Esophagus (tissue), 2 donors: ENCODE measurements at regions not wholly inside any gene's neighbourhood (a gene's known extent, or its start where the extent isn't known, plus 50 kb on each side); places are given as distances from the start of the nearest gene placed in this dataset.

Experiments used
- H3K27ac ChIP-seq, 2 donors: one replicate each; pipeline ENCODE4 v1.5.1; 2013; ENCODE audit warnings: low read depth in 2 of 2, mild to moderate bottlenecking in 2 of 2, inconsistent platforms in 1 of 2, low read length in 1 of 2, moderate library complexity in 1 of 2
- H3K27me3 ChIP-seq, 2 donors: one replicate each; pipeline ENCODE4 v1.6.1; 2013; ENCODE audit warnings: low read length in 2 of 2, control low read depth in 1 of 2, mild to moderate bottlenecking in 1 of 2; ENCODE audit not compliant: insufficient read depth in 2 of 2, control insufficient read depth in 1 of 2
- H3K36me3 ChIP-seq, 2 donors: one replicate each; pipeline ENCODE4 v1.6.1; 2013; ENCODE audit warnings: low read length in 1 of 2; ENCODE audit not compliant: control insufficient read depth in 2 of 2, insufficient read depth in 2 of 2
- H3K4me1 ChIP-seq, 2 donors: one replicate each; pipeline ENCODE4 v1.6.1; 2013; ENCODE audit warnings: low read length in 1 of 2; ENCODE audit not compliant: control insufficient read depth in 2 of 2, insufficient read depth in 2 of 2
- H3K4me3 ChIP-seq, 2 donors: one replicate each; pipeline ENCODE4 v1.5.1; 2013; ENCODE audit warnings: low read length in 2 of 2, mild to moderate bottlenecking in 2 of 2, low read depth in 1 of 2, moderate library complexity in 1 of 2
- H3K9me3 ChIP-seq, 2 donors: one replicate each; pipeline ENCODE4 v1.6.1; 2013; ENCODE audit warnings: mild to moderate bottlenecking in 2 of 2, low read depth in 1 of 2, low read length in 1 of 2, moderate library complexity in 1 of 2; ENCODE audit not compliant: control insufficient read depth in 2 of 2, insufficient read depth in 1 of 2
- WGBS, 2 donors: extraction: QIAGEN DNeasy Blood & Tissue Kit; methylation state at CpG; one replicate each; pipeline ENCODE4 v1.1.7; 2013; 5-methylcytosine and 5-hydroxymethylcytosine counted together
- donor health status: healthy with polysubstance abuse.
- donor health status: Bipolar disorder and iron deficiency.

- WGBS, 2 donors, result 83 to 89% methylated on average over 7 of the region's 7 CpGs
- no peak overlapping the region for H3K4me3 ChIP-seq
These were observed 155.0 kb upstream of the RUNX1 start for GRCh38 chr21:35204125-35204524.

GRCh38 chr21:35203093-35203977 lies 154.2 kb upstream of the RUNX1 start:
- H3K27ac ChIP-seq, result no peak overlapping the region
- no peak overlapping the region for H3K4me3 ChIP-seq
- H3K4me1 ChIP-seq, result peaks cover 0 to 6% of the 10 kb centered on the region in 2 donors
- no peaks in the 10 kb centered on the region for H3K36me3 ChIP-seq
- H3K9me3 ChIP-seq, result no peaks in the 10 kb centered on the region
- no peaks in the 10 kb centered on the region for H3K27me3 ChIP-seq
- 66 to 70% methylated on average over 11 of the region's 11 CpGs for WGBS, 2 donors

More at GRCh38 chr21:35204125-35204524, 155.0 kb upstream of the RUNX1 start:
- H3K27ac ChIP-seq, result no peak overlapping the region
- no peaks in the 10 kb centered on the region for H3K36me3 ChIP-seq
- H3K27me3 ChIP-seq, result no peaks in the 10 kb centered on the region
- H3K9me3 ChIP-seq, result no peaks in the 10 kb centered on the region
- H3K4me1 ChIP-seq, result peaks cover 0 to 6% of the 10 kb centered on the region in 2 donors

- Histone ChIP-seq H3K27me3 (no peaks in the 10 kb centered on the region), H3K27ac (no peak overlapping the region), H3K4me1 (peaks cover 0 to 6% of the 10 kb centered on the region in 2 donors), H3K36me3 (no peaks in the 10 kb centered on the region), H3K4me3 (no peak overlapping the region), H3K9me3 (no peaks in the 10 kb centered on the region)
These were observed 153.3 kb upstream of the RUNX1 start for GRCh38 chr21:35202431-35202830.

GRCh38 chr21:35201799-35202198 lies 152.7 kb upstream of the RUNX1 start:
- H3K27ac ChIP-seq, result no peak overlapping the region
- no peaks in the 10 kb centered on the region for H3K27me3 ChIP-seq
- peaks cover 0 to 6% of the 10 kb centered on the region in 2 donors for H3K4me1 ChIP-seq
- no peak overlapping the region for H3K4me3 ChIP-seq
- H3K36me3 ChIP-seq, result no peaks in the 10 kb centered on the region
- no peaks in the 10 kb centered on the region for H3K9me3 ChIP-seq

GRCh38 chr21:35201288-35201687 lies 152.2 kb upstream of the RUNX1 start:
- H3K27ac ChIP-seq, result no peak overlapping the region
- H3K9me3 ChIP-seq, result no peaks in the 10 kb centered on the region
- no peaks in the 10 kb centered on the region for H3K27me3 ChIP-seq
- peaks cover 0 to 2% of the 10 kb centered on the region in 2 donors for H3K4me1 ChIP-seq
- 92 to 95% methylated on average over 2 of the region's 2 CpGs for WGBS, 2 donors
- H3K4me3 ChIP-seq, result no peak overlapping the region
- H3K36me3 ChIP-seq, result no peaks in the 10 kb centered on the region

GRCh38 chr21:35199733-35200015 lies 150.6 kb upstream of the RUNX1 start:
- no peaks in the 10 kb centered on the region for H3K4me1 ChIP-seq
- no peak overlapping the region for H3K4me3 ChIP-seq
- no peaks in the 10 kb centered on the region for H3K9me3 ChIP-seq
- no peak overlapping the region for H3K27ac ChIP-seq
- no peaks in the 10 kb centered on the region for H3K36me3 ChIP-seq
- WGBS, 2 donors, result 75 to 91% methylated on average over 1 of the region's 1 CpG
- H3K27me3 ChIP-seq, result no peaks in the 10 kb centered on the region

GRCh38 chr21:35198982-35199732 lies 150.1 kb upstream of the RUNX1 start:
- Histone ChIP-seq H3K27ac (no peak overlapping the region), H3K9me3 (no peaks in the 10 kb centered on the region), H3K4me1 (no peaks in the 10 kb centered on the region), H3K27me3 (no peaks in the 10 kb centered on the region), H3K36me3 (no peaks in the 10 kb centered on the region), H3K4me3 (no peak overlapping the region)
- WGBS, 2 donors, result 88 to 89% methylated on average over 6 of the region's 6 CpGs

GRCh38 chr21:35198565-35198964 lies 149.5 kb upstream of the RUNX1 start:
- H3K4me1 ChIP-seq, result no peaks in the 10 kb centered on the region
- WGBS, 2 donors, result 20 to 26% methylated on average over 1 of the region's 1 CpG
- H3K36me3 ChIP-seq, result no peaks in the 10 kb centered on the region
- H3K9me3 ChIP-seq, result no peaks in the 10 kb centered on the region
- H3K27me3 ChIP-seq, result no peaks in the 10 kb centered on the region
- H3K27ac ChIP-seq, result no peak overlapping the region
- no peak overlapping the region for H3K4me3 ChIP-seq

- no peak overlapping the region for H3K27ac ChIP-seq
- H3K36me3 ChIP-seq, result no peaks in the 10 kb centered on the region
- no peaks in the 10 kb centered on the region for H3K27me3 ChIP-seq
- no peaks in the 10 kb centered on the region for H3K4me1 ChIP-seq
- WGBS, 2 donors, result 25 to 32% methylated on average over 3 of the region's 3 CpGs
- H3K9me3 ChIP-seq, result no peaks in the 10 kb centered on the region
- no peak overlapping the region for H3K4me3 ChIP-seq
These were observed 148.9 kb upstream of the RUNX1 start for GRCh38 chr21:35197992-35198431.
